ENCODE measurements at regions not wholly inside any gene's neighbourhood (a gene's known extent, or its start where the extent isn't known, plus 50 kb on each side); places are given as distances from the start of the nearest gene placed in this dataset.

DNA sequence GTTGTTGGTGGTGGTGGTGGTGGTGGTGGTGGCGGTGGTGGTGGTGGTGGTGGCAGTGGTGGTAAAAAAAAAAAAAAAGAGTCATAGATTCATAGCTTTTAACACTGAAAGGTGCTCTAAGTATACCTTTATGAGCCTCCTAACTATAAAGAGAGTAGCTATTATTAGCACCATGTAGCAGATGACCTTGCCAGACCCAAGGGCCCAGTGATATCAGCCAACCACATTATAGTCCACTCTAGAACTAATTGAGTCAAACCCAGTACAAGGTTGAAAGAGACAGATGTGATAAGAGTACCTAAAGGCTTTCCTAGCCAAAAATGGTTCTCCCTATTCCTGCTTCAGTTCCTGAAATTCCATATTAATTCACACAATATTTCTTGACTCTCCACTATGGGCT lies 245.3 kb downstream of the HACE1 start:
- intact Hi-C loops (cut with micrococcal nuclease; ENCODE audit: unreplicated experiment), result no loop called here
- Histone ChIP-seq H3K4me2 (ENCODE audit: low read depth, low read length) (no peak overlapping the region), H3K4me1 (ENCODE audit: insufficient read depth, low read length) (peaks cover 7% of the 10 kb centered on the region; the same call in 1 of the 2 replicates), H4K20me1 (ENCODE audit: insufficient read depth, low read length) (no peaks in the 10 kb centered on the region), H2AFZ (ENCODE audit: low read length) (no peak overlapping the region), H3K27ac (ENCODE audit: extremely low read length, insufficient read depth, low read length) (no peak overlapping the region), H3K4me3 (replicated peaks in 1 of 3; ENCODE audit: insufficient read depth in 1 of 3, low read depth in 2 of 3, low read length in 3 of 3) (no peak overlapping the region), H3K9ac (ENCODE audit: insufficient read depth, low read depth, low read length) (no peak overlapping the region), H3K79me2 (ENCODE audit: insufficient read depth, low read length) (no peaks in the 10 kb centered on the region), H3K36me3 (replicated peaks in 1 of 2; ENCODE audit: control insufficient read depth in 1 of 2, insufficient read depth in 2 of 2, low read length in 2 of 2) (no peaks in the 10 kb centered on the region), H3K9me3 (ENCODE audit: low read length) (no peaks in the 10 kb centered on the region), H3K27me3 (ENCODE audit: control insufficient read depth in 1 of 2, insufficient read depth in 2 of 2, low read length in 2 of 2) (no peaks in the 10 kb centered on the region; a peak in 1 of 5 replicates)
- FAIRE-seq (no peak), DNase-seq (ENCODE audit: low spot score) (no peak), ATAC-seq (no peak)
- CTCF ChIA-PET (ENCODE audit: low intra/inter-chr PET ratio, low total read pairs), result no interaction called here
- TF ChIP-seq, protein P1, sequence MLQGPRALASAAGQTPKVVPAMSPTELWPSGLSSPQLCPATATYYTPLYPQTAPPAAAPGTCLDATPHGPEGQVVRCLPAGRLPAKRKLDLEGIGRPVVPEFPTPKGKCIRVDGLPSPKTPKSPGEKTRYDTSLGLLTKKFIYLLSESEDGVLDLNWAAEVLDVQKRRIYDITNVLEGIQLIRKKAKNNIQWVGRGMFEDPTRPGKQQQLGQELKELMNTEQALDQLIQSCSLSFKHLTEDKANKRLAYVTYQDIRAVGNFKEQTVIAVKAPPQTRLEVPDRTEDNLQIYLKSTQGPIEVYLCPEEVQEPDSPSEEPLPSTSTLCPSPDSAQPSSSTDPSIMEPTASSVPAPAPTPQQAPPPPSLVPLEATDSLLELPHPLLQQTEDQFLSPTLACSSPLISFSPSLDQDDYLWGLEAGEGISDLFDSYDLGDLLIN (CRISPR knock-in tag; IDR thresholded peaks at IDR 0.05; ENCODE audit: borderline replicate concordance), result no peak
- TF ChIP-seq HNF4A (CRISPR knock-in tag; IDR thresholded peaks at IDR 0.05) (no peak), ZSCAN21 (CRISPR knock-in tag; IDR thresholded peaks at IDR 0.05; ENCODE audit: borderline replicate concordance) (no peak), KAT8 (CRISPR knock-in tag; IDR thresholded peaks at IDR 0.05) (no peak), ZNF629 (CRISPR knock-in tag; conservative IDR thresholded peaks at IDR 0.05) (no peak), ZIK1 (CRISPR knock-in tag; IDR thresholded peaks at IDR 0.05; ENCODE audit: borderline replicate concordance, low read depth) (no peak), NR2F6 (IDR thresholded peaks at IDR 0.05) (no peak), NR2F6 (CRISPR knock-in tag; IDR thresholded peaks at IDR 0.05) (no peak), HNRNPK (IDR thresholded peaks at IDR 0.05; ENCODE audit: low read depth, low read length, poor library complexity, severe bottlenecking) (no peak), CHD2 (IDR thresholded peaks at IDR 0.05; ENCODE audit: low read depth, low read length) (no peak), ZFYVE20 (CRISPR knock-in tag; IDR thresholded peaks at IDR 0.05; ENCODE audit: borderline replicate concordance, low read depth) (no peak), ZNF660 (CRISPR knock-in tag; IDR thresholded peaks at IDR 0.05; ENCODE audit: borderline replicate concordance, low read depth) (no peak), SMARCC2 (IDR thresholded peaks at IDR 0.05) (no peak), ZNF160 (CRISPR knock-in tag; IDR thresholded peaks at IDR 0.05) (no peak), NPAS2 (CRISPR knock-in tag; IDR thresholded peaks at IDR 0.05; ENCODE audit: borderline replicate concordance) (no peak)
- TF ChIP-seq, protein P2, sequence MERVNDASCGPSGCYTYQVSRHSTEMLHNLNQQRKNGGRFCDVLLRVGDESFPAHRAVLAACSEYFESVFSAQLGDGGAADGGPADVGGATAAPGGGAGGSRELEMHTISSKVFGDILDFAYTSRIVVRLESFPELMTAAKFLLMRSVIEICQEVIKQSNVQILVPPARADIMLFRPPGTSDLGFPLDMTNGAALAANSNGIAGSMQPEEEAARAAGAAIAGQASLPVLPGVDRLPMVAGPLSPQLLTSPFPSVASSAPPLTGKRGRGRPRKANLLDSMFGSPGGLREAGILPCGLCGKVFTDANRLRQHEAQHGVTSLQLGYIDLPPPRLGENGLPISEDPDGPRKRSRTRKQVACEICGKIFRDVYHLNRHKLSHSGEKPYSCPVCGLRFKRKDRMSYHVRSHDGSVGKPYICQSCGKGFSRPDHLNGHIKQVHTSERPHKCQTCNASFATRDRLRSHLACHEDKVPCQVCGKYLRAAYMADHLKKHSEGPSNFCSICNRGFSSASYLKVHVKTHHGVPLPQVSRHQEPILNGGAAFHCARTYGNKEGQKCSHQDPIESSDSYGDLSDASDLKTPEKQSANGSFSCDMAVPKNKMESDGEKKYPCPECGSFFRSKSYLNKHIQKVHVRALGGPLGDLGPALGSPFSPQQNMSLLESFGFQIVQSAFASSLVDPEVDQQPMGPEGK (CRISPR knock-in tag; IDR thresholded peaks at IDR 0.05), result no peak
- TF ChIP-seq, protein P3, sequence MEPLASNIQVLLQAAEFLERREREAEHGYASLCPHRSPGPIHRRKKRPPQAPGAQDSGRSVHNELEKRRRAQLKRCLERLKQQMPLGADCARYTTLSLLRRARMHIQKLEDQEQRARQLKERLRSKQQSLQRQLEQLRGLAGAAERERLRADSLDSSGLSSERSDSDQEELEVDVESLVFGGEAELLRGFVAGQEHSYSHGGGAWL (CRISPR knock-in tag; IDR thresholded peaks at IDR 0.05), result no peak
- in situ Hi-C loops (cut with HindIII; ENCODE audit: extremely low pct_ligation_motif_present, low pct_unique_long_range_greater_than_20kb), result no loop called here
- POLR2A ChIA-PET, result no interaction called here
- 70% methylated on average over 1 of the region's 1 CpG for WGBS (ENCODE audit: low lambda C conversion rate)
- no TSS peak for BruUV-seq (replicated peaks)

All from HepG2 (cell line).